Naive B cell (primary cell): ENCODE measurements at regions not wholly inside any gene's neighbourhood (a gene's known extent, or its start where the extent isn't known, plus 50 kb on each side); places are given as distances from the start of the nearest gene placed in this dataset.

Experiments used
- ATAC-seq, 2 donors: fragments of 150-1000 bp; cut with Tn5 transposase; 2 replicates each; pipeline ENCODE4 v1.10.0; 2021; ENCODE audit warnings: low read depth in 2 of 2, mild to moderate bottlenecking in 2 of 2, moderate library complexity in 2 of 2
- DNase-seq: peaks from one replicate; pipeline ENCODE4 v3.0.0; 2022
- H3K27ac Mint-ChIP-seq, 6 donors: one replicate each; pipeline ENCODE4 v1.8.0; 2020 to 2022; ENCODE audit warnings: mild to moderate bottlenecking in 6 of 6, mixed read lengths in 6 of 6, moderate library complexity in 5 of 6, inconsistent platforms in 2 of 6
- H3K27me3 Mint-ChIP-seq, 3 donors: one replicate each; pipeline ENCODE4 v1.8.0; 2021 to 2022; ENCODE audit warnings: mixed read lengths in 3 of 3, mild to moderate bottlenecking in 1 of 3
- H3K36me3 Mint-ChIP-seq, 2 donors: one replicate each; pipeline ENCODE4 v1.8.0; 2020 to 2022; ENCODE audit warnings: mixed read lengths in 2 of 2, inconsistent platforms in 1 of 2, mild to moderate bottlenecking in 1 of 2
- H3K4me1 Mint-ChIP-seq, 3 donors: one replicate each; pipeline ENCODE4 v1.8.0; 2020 to 2022; ENCODE audit warnings: mixed read lengths in 3 of 3, inconsistent platforms in 1 of 3, mild to moderate bottlenecking in 1 of 3, moderate library complexity in 1 of 3
- H3K4me3 Mint-ChIP-seq, 8 donors: one replicate each; pipeline ENCODE4 v1.8.0; 2020 to 2022; ENCODE audit warnings: mild to moderate bottlenecking in 8 of 8, mixed read lengths in 8 of 8, moderate library complexity in 8 of 8, inconsistent platforms in 2 of 8
- H3K9me3 Mint-ChIP-seq, 7 donors: one replicate each; pipeline ENCODE4 v1.8.0; 2020 to 2022; ENCODE audit warnings: mixed read lengths in 7 of 7, mild to moderate bottlenecking in 5 of 7, inconsistent platforms in 2 of 7, moderate library complexity in 1 of 7

DNA sequence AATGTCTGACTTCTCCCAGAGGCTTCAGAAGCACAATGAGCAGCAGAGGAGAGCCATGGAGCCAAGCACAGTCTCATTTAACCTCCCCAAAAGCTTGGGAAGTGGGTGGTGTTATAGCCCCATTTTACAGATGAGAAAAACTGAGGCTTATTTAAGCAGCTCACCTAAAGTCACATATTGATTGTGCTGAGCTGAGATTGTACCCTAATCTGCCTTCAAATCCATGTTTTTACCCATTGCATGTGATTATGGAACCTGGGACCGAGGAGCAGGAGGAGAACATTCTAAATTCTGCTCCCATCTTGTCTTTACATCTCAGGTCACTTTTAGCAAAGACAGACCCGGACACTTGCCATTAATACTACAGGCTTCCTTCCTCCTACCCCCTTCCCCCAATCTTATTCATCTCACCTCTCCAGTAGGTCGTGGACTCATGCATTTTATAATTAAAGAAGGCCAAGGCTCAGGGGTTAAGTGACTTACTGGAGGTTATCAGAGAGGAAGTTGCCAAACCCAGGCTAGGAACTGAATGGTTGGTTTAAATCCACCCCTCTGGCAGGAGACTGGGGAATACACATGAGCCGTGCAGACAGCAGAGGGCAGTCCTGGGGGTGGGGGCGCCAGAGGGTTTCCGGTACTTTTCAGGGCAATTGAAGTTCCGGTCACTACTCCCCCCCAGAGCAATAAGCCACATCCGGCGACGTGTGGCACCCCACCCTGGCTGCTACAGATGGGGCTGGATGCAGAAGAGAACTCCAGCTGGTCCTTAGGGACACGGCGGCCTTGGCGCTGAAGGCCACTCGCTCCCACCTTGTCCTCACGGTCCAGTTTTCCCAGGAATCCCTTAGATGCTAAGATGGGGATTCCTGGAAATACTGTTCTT is 51.0 kb upstream of the IL17B start:
- DNase-seq (no peak), ATAC-seq (no peak)
- no peaks in the 10 kb centered on the region for H3K36me3 Mint-ChIP-seq
- no peak overlapping the region for H3K4me3 Mint-ChIP-seq
- H3K27ac Mint-ChIP-seq = no peak overlapping the region
- H3K9me3 Mint-ChIP-seq = peaks cover 0 to 11% (median 4%) of the 10 kb centered on the region in 7 donors
- H3K4me1 Mint-ChIP-seq = peaks cover 0 to 5% (median 0%) of the 10 kb centered on the region in 3 donors
- H3K27me3 Mint-ChIP-seq = peaks cover 8 to 19% (median 14%) of the 10 kb centered on the region in 3 donors
